Nephron progenitor cell (in vitro differentiated cells): ENCODE measurements at regions not wholly inside any gene's neighbourhood (a gene's known extent, or its start where the extent isn't known, plus 50 kb on each side); places are given as distances from the start of the nearest gene placed in this dataset.
A peak's percentile ranks its signal among the peaks of the same experiment; 100 is the strongest.

Experiments
- DNase-seq: peaks from one replicate; pipeline ENCODE4 v3.0.0; 2021
- H3K27ac Mint-ChIP-seq: 2 replicates; pipeline ENCODE4 v1.8.0; 2021; ENCODE audit warnings: mild to moderate bottlenecking, moderate library complexity, mixed read lengths
- H3K27me3 Mint-ChIP-seq: 2 replicates; pipeline ENCODE4 v1.8.0; 2021; ENCODE audit warnings: mild to moderate bottlenecking, low read depth, mixed read lengths; ENCODE audit not compliant: poor library complexity
- H3K36me3 Mint-ChIP-seq: 2 replicates; pipeline ENCODE4 v1.8.0; 2021; ENCODE audit warnings: low read depth, mixed read lengths
- H3K4me1 Mint-ChIP-seq: 2 replicates; pipeline ENCODE4 v1.8.0; 2021; ENCODE audit warnings: mixed read lengths
- H3K4me3 Mint-ChIP-seq: 2 replicates; pipeline ENCODE4 v1.8.0; 2021; ENCODE audit warnings: mild to moderate bottlenecking, moderate library complexity, mixed read lengths
- H3K9me3 Mint-ChIP-seq: 2 replicates; pipeline ENCODE4 v1.8.0; 2021; ENCODE audit warnings: mild to moderate bottlenecking, moderate library complexity, mixed read lengths
- CTCF ChIP-seq: fragments of 200-600 bp; sonication (generic); IDR thresholded peaks from 2 replicates; pipeline ENCODE4 v1.5.0; 2021; ENCODE audit warnings: antibody characterized with exemption

GRCh38 chr14:38125481-38126037 is 82.1 kb upstream of the SSTR1 start:
- Mint-ChIP-seq H3K9me3 (peaks cover 10% of the 10 kb centered on the region), H3K27me3 (no peaks in the 10 kb centered on the region), H3K36me3 (no peaks in the 10 kb centered on the region), H3K27ac (peak overlapping the region; percentile 74), H3K4me3 (no peak overlapping the region), H3K4me1 (peaks cover 25% of the 10 kb centered on the region)
- DNase-seq, result peak; percentile 21
- no peak for TF ChIP-seq CTCF

- Mint-ChIP-seq H3K27me3 (no peaks in the 10 kb centered on the region), H3K9me3 (peaks cover 17% of the 10 kb centered on the region), H3K4me3 (no peak overlapping the region), H3K36me3 (no peaks in the 10 kb centered on the region), H3K27ac (no peak overlapping the region), H3K4me1 (peaks cover 25% of the 10 kb centered on the region)
- no peak for TF ChIP-seq CTCF
- DNase-seq, result no peak
Measured at GRCh38 chr14:38127356-38127755, 80.3 kb upstream of the SSTR1 start.

GRCh38 chr14:38127784-38128183 is 79.9 kb upstream of the SSTR1 start:
- Mint-ChIP-seq H3K9me3 (peaks cover 17% of the 10 kb centered on the region), H3K27me3 (no peaks in the 10 kb centered on the region)

DNA sequence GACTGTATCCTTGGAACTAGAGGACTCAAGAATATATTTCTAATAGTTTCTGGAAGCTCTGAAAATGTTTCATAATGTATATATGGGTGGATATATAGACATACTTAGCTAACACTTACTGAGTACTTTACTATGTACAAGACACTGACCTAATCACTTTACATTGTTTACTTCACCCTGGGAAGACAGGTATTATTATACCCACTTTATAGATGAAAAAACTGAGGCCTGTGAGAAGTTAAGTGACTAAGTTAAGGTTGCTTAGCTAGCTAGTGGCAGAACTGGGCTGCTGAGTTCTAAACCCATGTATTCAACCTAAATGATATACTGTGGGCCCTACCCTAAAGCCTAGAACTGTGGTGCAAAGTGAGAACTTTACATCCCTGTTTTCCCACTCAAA is 79.1 kb upstream of the SSTR1 start:
- Mint-ChIP-seq H3K27ac (no peak overlapping the region), H3K9me3 (peaks cover 17% of the 10 kb centered on the region), H3K4me1 (peaks cover 25% of the 10 kb centered on the region), H3K36me3 (no peaks in the 10 kb centered on the region), H3K4me3 (no peak overlapping the region), H3K27me3 (no peaks in the 10 kb centered on the region)
- DNase-seq, result no peak
- TF ChIP-seq CTCF, result no peak

More at GRCh38 chr14:38127784-38128183, 79.9 kb upstream of the SSTR1 start:
- no peak for TF ChIP-seq CTCF
- no peak for DNase-seq
- H3K4me1 Mint-ChIP-seq, result peaks cover 25% of the 10 kb centered on the region
- no peaks in the 10 kb centered on the region for H3K36me3 Mint-ChIP-seq
- no peak overlapping the region for H3K27ac Mint-ChIP-seq
- no peak overlapping the region for H3K4me3 Mint-ChIP-seq

GRCh38 chr14:38129192-38129591 is 78.5 kb upstream of the SSTR1 start:
- H3K27me3 Mint-ChIP-seq, result no peaks in the 10 kb centered on the region
- H3K4me3 Mint-ChIP-seq, result no peak overlapping the region
- H3K36me3 Mint-ChIP-seq, result no peaks in the 10 kb centered on the region
- peaks cover 25% of the 10 kb centered on the region for H3K4me1 Mint-ChIP-seq
- no peak overlapping the region for H3K27ac Mint-ChIP-seq
- peaks cover 17% of the 10 kb centered on the region for H3K9me3 Mint-ChIP-seq
- DNase-seq, result no peak
- no peak for TF ChIP-seq CTCF

GRCh38 chr14:38129705-38130104 is 78.0 kb upstream of the SSTR1 start:
- H3K4me3 Mint-ChIP-seq, result no peak overlapping the region

More at GRCh38 chr14:38129705-38130104, 78.0 kb upstream of the SSTR1 start:
- TF ChIP-seq CTCF, result no peak
- H3K36me3 Mint-ChIP-seq, result no peaks in the 10 kb centered on the region
- H3K4me1 Mint-ChIP-seq, result peaks cover 20% of the 10 kb centered on the region
- H3K27ac Mint-ChIP-seq, result no peak overlapping the region
- H3K27me3 Mint-ChIP-seq, result no peaks in the 10 kb centered on the region
- peaks cover 17% of the 10 kb centered on the region for H3K9me3 Mint-ChIP-seq
- DNase-seq, result no peak
